Hypothalamus (tissue), 51 donors: ENCODE measurements at regions not wholly inside any gene's neighbourhood (a gene's known extent, or its start where the extent isn't known, plus 50 kb on each side); places are given as distances from the start of the nearest gene placed in this dataset.
"Not testable (repeated sequence)": the region's sequence is repeated elsewhere in the genome, so short reads cannot be mapped to it uniquely, and the experiment has no call there.

ENCODE experiments used
- DNase-seq, 51 donors: peaks; one replicate each; lab custom pipeline; 2025; lab: John Stamatoyannopoulos, UW

GRCh38 chr2:217360781-217361482 is 501.1 kb upstream of the TNP1 start:
- DNase-seq, result no peak

- peak in 6 of 51 donors; percentile 1 to 25 (median 8) for DNase-seq
These were observed 500.2 kb upstream of the TNP1 start for GRCh38 chr2:217360111-217360510.

- no peak for DNase-seq
These were observed 498.2 kb upstream of the TNP1 start for GRCh38 chr2:217357886-217358620.

- DNase-seq, result peak in 41 of 51 donors; percentile 5 to 79 (median 44)
These were observed 496.9 kb upstream of the TNP1 start for GRCh38 chr2:217356781-217357180.

- no peak for DNase-seq
These were observed 496.3 kb upstream of the TNP1 start for GRCh38 chr2:217356142-217356541.

- DNase-seq, result no peak
These were observed 493.7 kb upstream of the TNP1 start for GRCh38 chr2:217353591-217353990.

DNA sequence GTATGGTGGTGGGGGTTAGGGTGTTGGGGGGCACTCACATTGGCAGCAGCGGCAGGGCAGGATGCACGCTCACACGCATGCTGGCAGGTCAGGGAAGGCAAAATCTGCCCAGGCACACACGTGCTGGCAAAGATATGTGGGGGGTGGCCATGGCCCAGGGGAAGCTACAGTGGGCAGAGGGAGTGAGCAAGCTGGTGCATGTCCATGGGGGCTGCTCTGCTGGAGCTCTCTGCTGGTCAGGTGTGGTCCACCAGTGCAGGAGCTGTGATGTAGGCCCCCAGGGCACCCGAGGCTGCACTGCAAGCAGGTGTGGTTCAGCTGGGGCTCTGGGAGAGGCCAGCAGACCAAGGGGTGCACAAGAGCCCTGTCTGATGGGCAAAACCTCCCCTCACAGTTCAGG is 491.5 kb upstream of the TNP1 start:
- DNase-seq, result no peak

DNA sequence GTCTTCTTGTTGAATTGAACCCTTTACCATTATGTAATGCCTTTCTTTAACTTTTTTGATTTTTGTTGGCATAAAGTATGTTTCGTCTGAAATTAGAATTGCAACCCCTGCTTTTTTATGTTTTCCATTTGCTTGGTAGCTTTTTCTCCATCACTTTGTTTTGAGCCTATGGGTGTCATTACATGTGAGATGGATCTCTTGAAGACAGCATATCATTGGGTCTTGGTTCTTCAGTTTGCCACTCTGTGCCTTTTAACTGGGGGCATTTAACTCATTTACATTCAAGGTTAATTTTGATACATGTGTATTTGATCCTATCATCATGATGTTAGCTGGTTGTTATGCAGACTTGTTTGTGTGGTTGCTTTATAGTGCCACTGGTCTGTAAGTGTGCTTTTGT is 489.4 kb upstream of the TNP1 start:
- DNase-seq, result no peak

- not testable (repeated sequence) for DNase-seq
These were observed 487.8 kb upstream of the TNP1 start for GRCh38 chr2:217347630-217348029.

DNA sequence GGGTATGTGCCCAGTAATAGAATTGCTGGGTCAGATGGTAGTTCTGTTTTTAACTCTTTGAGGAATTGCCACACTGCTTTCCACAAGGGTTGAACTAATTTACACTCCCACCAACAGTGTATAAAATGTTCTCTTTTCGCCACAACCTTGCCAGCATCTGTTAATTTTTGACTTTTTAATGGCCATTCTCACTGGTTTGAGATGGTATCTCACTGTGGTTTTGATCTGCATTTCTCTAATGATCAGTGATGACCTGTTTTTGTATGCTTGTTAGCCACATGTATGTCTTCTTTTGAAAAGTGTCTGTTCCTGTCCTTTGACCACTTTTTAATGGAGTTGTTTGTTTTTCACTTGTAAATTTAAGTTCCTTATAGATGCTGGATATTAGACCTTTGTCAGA is 486.2 kb upstream of the TNP1 start:
- not testable (repeated sequence) for DNase-seq

DNA sequence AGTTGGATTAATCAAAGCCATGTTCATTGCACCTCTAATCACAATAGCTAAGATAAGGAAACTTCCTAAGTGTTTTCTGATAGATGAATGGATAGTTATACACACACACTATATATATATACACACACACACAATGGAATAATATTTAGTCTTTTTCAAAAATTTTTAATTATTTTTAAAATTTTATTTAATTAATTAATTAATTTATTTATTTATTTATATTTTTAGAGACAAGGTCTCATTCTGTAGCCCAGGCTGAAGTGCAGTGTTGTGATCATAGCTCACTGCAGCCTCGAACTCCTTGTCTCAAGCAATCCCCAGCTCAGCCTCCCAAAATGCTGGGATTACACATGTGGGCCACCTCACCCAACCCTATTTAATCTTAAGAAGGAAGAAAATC is 481.0 kb upstream of the TNP1 start:
- DNase-seq, result no peak

DNA sequence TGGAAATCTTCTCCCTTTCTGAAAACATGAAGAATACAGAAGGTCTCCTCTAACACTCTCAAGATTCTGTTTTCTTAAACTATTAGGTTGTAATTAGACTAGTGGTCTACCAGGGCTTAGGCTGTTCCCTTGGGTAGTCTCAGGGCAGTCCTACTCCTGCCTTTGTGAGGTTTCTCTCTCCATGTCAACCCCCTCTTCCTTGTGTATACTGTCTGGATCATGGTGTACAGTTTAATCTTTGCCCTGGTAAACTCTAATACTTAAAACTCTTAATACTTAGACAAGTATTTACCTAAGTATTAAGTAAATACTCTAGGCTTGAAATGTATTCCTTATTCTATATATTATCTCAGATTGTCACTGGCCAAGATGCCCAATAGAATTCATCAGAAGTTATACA is 480.3 kb upstream of the TNP1 start:
- DNase-seq, result no peak

- no peak for DNase-seq
These were observed 479.9 kb upstream of the TNP1 start for GRCh38 chr2:217339753-217340152.

- no peak for DNase-seq
These were observed 478.5 kb upstream of the TNP1 start for GRCh38 chr2:217338306-217338916.

- no peak for DNase-seq
These were observed 477.9 kb upstream of the TNP1 start for GRCh38 chr2:217337771-217338170.

DNA sequence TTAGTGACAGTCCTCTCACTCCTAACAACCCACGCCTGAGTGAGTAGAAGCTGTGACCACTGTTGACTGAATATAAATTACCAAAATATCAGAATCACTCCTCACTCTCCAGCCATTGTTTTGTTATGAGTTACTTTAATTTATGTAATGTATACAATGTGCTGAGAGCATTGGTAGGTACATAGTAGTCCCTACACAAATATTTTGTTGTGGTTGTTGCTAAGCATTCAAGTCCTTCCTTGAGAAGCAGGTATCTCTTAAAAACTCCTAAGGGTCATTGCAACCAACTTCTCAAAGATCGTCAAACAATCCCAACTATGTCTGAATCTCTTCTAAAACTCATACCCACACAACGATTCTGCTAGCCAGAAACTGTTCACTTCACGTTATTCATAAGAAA is 476.8 kb upstream of the TNP1 start:
- no peak for DNase-seq

GRCh38 chr2:217335341-217335966 is 475.6 kb upstream of the TNP1 start:
- DNase-seq, result no peak

GRCh38 chr2:217334561-217334960 is 474.7 kb upstream of the TNP1 start:
- no peak for DNase-seq

GRCh38 chr2:217332866-217333265 is 473.0 kb upstream of the TNP1 start:
- no peak for DNase-seq

- no peak for DNase-seq
These were observed 472.5 kb upstream of the TNP1 start for GRCh38 chr2:217332417-217332791.
